ENCODE measurements at regions not wholly inside any gene's neighbourhood (a gene's known extent, or its start where the extent isn't known, plus 50 kb on each side); places are given as distances from the start of the nearest gene placed in this dataset.

DNA sequence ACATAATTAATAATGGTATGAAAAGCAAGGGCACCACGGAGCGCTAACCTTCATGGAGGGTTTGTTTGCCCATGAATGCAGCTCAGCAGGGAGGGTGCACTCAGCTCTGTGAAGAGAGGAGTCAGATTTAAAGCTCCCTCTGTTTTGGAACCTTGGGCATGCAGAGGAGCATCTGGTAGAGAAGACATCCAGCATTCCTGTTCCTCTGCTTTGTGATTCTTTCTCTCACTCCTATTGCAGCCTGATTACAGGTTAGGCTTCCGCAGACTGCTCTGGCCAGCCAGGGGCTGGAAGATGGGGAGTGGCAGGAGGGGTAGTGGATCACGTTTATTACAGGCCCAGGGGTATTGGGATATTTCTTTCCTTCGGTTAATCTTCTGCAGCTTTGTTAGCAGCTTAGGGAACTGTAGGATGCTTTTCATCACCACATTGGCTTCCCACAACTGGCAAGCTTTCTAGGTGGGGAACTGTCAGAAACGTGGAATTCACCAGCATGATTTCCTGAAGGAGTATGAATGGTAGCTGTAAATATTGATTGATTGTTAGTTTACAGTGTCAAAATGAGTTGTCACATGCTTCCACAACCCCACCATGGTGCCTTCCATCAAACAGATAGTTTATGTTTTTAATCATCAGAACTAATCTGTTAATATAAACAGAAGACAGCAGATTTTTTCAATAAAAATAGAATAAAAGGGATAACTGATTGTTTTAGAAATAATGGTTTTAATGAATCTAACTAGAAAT, 201.1 kb downstream of the VAPA start:
- H3K27me3 ChIP-seq (ENCODE audit: insufficient read depth, poor library complexity, severe bottlenecking), result no peaks in the 10 kb centered on the region

DNA sequence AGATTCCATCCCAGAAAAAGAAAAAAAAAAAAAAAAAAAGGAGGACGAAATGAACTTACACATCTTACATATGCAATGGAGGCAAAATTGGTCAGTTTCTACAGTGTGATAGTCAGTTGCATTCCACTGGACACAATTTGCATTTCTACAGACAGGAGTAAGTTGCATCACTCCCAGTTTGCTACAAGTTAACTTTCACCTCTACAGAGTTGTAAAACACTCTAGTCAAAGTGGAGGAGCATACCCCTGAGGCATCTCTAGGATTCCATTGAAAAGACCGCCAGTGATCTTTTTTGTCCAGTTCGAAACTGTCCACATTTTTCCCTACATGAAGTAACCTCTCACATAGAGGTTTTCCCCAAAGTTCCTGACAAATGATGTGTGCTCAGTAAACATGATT, 202.8 kb downstream of the VAPA start:
- DNase-seq (ENCODE audit: low read depth in 1 of 2, low spot score in 1 of 2), result no peak
- TF ChIP-seq SPI1 (IDR thresholded peaks at IDR 0.05; ENCODE audit: borderline replicate concordance, low read depth) (no peak), POLR2AphosphoS5 (IDR thresholded peaks at IDR 0.05; ENCODE audit: low read depth) (no peak), GABPA (IDR thresholded peaks at IDR 0.05; ENCODE audit: low read depth) (no peak)
- TF ChIP-seq, protein P1, sequence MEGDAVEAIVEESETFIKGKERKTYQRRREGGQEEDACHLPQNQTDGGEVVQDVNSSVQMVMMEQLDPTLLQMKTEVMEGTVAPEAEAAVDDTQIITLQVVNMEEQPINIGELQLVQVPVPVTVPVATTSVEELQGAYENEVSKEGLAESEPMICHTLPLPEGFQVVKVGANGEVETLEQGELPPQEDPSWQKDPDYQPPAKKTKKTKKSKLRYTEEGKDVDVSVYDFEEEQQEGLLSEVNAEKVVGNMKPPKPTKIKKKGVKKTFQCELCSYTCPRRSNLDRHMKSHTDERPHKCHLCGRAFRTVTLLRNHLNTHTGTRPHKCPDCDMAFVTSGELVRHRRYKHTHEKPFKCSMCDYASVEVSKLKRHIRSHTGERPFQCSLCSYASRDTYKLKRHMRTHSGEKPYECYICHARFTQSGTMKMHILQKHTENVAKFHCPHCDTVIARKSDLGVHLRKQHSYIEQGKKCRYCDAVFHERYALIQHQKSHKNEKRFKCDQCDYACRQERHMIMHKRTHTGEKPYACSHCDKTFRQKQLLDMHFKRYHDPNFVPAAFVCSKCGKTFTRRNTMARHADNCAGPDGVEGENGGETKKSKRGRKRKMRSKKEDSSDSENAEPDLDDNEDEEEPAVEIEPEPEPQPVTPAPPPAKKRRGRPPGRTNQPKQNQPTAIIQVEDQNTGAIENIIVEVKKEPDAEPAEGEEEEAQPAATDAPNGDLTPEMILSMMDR (IDR thresholded peaks at IDR 0.05; ENCODE audit: insufficient read depth, low read length), result no peak
- TF ChIP-seq, protein P2, sequence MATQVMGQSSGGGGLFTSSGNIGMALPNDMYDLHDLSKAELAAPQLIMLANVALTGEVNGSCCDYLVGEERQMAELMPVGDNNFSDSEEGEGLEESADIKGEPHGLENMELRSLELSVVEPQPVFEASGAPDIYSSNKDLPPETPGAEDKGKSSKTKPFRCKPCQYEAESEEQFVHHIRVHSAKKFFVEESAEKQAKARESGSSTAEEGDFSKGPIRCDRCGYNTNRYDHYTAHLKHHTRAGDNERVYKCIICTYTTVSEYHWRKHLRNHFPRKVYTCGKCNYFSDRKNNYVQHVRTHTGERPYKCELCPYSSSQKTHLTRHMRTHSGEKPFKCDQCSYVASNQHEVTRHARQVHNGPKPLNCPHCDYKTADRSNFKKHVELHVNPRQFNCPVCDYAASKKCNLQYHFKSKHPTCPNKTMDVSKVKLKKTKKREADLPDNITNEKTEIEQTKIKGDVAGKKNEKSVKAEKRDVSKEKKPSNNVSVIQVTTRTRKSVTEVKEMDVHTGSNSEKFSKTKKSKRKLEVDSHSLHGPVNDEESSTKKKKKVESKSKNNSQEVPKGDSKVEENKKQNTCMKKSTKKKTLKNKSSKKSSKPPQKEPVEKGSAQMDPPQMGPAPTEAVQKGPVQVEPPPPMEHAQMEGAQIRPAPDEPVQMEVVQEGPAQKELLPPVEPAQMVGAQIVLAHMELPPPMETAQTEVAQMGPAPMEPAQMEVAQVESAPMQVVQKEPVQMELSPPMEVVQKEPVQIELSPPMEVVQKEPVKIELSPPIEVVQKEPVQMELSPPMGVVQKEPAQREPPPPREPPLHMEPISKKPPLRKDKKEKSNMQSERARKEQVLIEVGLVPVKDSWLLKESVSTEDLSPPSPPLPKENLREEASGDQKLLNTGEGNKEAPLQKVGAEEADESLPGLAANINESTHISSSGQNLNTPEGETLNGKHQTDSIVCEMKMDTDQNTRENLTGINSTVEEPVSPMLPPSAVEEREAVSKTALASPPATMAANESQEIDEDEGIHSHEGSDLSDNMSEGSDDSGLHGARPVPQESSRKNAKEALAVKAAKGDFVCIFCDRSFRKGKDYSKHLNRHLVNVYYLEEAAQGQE (IDR thresholded peaks at IDR 0.05; ENCODE audit: insufficient replicate concordance, low read depth), result no peak
- Histone ChIP-seq H3K27me3 (ENCODE audit: insufficient read depth, poor library complexity, severe bottlenecking) (no peaks in the 10 kb centered on the region), H3K4me3 (replicated peaks; ENCODE audit: insufficient read depth, low read length) (no peak overlapping the region), H3K27ac (replicated peaks) (no peak overlapping the region)

More for the DNA sequence above, 201.1 kb downstream of the VAPA start:
- no peak for TF ChIP-seq SPI1 (IDR thresholded peaks at IDR 0.05; ENCODE audit: borderline replicate concordance, low read depth)
- TF ChIP-seq, protein P1 (IDR thresholded peaks at IDR 0.05; ENCODE audit: insufficient read depth, low read length), result no peak
- no peak for TF ChIP-seq GABPA (IDR thresholded peaks at IDR 0.05; ENCODE audit: low read depth)
- TF ChIP-seq POLR2AphosphoS5 (IDR thresholded peaks at IDR 0.05; ENCODE audit: low read depth), result no peak
- TF ChIP-seq, protein P2 (IDR thresholded peaks at IDR 0.05; ENCODE audit: insufficient replicate concordance, low read depth), result no peak
- Histone ChIP-seq H3K4me3 (replicated peaks; ENCODE audit: insufficient read depth, low read length) (no peak overlapping the region), H3K27ac (replicated peaks) (no peak overlapping the region)
- DNase-seq (ENCODE audit: low read depth in 1 of 2, low spot score in 1 of 2), result no peak

DNA sequence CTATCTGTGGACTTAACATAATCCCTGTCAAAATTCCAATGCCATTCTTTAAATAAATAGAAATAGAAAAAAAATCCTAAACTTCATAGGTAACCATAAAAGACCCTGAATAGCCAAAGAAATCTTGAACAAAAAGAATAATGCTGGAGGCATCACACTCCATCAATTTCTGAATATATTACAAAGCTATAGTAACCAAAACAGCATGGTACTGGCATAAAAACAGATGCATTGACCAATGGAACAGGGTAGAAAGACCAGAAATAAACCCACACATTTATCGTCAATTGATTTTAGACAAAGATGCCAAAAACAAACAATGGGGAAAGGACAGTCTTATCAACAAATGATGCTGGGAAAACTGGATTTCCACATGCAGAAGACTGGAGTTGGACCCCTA, 205.7 kb downstream of the VAPA start:
- H3K27ac ChIP-seq (replicated peaks), result no peak overlapping the region
- TF ChIP-seq, protein P1 (IDR thresholded peaks at IDR 0.05; ENCODE audit: insufficient read depth, low read length), result no peak
- TF ChIP-seq POLR2AphosphoS5 (IDR thresholded peaks at IDR 0.05; ENCODE audit: low read depth) (no peak), GABPA (IDR thresholded peaks at IDR 0.05; ENCODE audit: low read depth) (no peak), SPI1 (IDR thresholded peaks at IDR 0.05; ENCODE audit: borderline replicate concordance, low read depth) (no peak)
- TF ChIP-seq, protein P2 (IDR thresholded peaks at IDR 0.05; ENCODE audit: insufficient replicate concordance, low read depth), result no peak
- no peak for DNase-seq (ENCODE audit: low read depth in 1 of 2, low spot score in 1 of 2)

More for the DNA sequence above, 205.7 kb downstream of the VAPA start:
- Histone ChIP-seq H3K27me3 (ENCODE audit: insufficient read depth, poor library complexity, severe bottlenecking) (no peaks in the 10 kb centered on the region), H3K4me3 (replicated peaks; ENCODE audit: insufficient read depth, low read length) (no peak overlapping the region)

All from HL-60 (cell line).